GM21381 (cell line): ENCODE measurements at regions not wholly inside any gene's neighbourhood (a gene's known extent, or its start where the extent isn't known, plus 50 kb on each side); places are given as distances from the start of the nearest gene placed in this dataset.

ENCODE experiments used
- ATAC-seq: cut with Tn5 transposase; IDR thresholded peaks from one replicate; pipeline ENCODE4 v1.9.1; 2021; ENCODE audit warnings: mild to moderate bottlenecking, moderate library complexity; ENCODE audit not compliant: unreplicated experiment

DNA sequence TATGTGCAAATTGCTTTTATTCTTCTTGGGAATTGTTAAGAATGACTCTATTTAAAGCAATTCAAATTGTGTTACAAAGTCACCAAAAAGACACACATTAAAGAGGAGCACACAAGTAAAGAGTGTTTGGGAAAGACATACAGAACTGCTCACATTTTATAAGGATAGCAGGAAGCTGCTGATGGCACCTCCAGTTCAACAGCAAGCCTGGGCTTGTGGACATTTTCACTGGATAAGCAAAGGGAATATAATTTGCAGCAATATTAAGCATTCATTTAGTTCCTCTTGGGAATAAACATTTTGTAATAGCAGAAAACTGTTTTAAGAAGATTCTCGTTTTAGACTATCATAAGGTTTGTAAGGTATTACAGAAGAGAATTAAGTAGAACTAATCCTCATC lies 1271.9 kb downstream of the ZPLD1 start:
- no peak for ATAC-seq

DNA sequence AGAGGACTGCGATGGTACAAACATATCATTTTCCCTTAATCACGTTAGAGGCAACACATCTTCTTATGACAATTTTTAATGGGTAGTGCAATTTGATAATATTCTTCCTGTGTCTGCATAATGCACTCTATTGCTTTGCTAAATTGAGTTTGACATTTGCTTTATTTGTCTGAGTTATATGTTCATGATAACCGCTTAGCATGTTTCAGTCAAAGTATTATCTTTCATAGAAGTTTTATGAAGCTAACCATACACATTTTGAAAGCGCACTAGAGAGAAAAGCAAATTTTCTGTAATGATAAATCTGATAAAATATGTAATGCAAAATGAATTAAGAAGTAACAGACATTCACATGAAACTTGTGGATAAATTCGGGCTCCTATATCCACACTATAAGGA lies 1276.9 kb downstream of the ZPLD1 start:
- ATAC-seq: no peak

DNA sequence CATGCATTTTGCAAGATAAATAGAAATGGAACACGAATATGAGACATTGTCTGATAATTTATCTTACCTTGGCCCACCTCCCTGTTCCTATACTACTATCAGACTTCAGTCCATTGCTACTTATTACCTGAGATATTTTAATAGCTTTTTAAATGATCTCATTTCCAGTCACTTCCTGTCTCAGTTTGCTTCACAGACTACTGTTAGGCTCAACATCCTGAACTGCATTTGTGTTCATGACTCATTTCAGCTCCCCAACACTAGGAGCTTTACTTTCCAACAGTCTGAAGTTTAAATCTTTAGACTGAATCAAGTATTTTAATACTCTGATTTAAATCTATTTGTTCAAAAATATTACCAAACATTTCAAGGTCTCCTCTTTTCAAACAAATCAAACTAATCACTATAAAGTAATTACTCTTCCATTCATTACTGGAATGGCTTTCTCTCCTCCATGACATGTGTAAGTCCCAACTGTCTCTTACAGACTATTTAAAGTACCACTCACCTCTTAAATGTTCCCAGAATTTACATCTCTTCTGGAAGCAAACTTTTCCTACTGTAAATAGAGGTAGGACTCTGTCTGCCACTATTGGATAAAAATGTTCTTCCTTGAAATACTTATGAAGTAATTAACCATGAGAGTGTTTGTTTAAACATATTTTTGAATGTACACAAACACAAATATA lies 1277.6 kb downstream of the ZPLD1 start:
- ATAC-seq: no peak

DNA sequence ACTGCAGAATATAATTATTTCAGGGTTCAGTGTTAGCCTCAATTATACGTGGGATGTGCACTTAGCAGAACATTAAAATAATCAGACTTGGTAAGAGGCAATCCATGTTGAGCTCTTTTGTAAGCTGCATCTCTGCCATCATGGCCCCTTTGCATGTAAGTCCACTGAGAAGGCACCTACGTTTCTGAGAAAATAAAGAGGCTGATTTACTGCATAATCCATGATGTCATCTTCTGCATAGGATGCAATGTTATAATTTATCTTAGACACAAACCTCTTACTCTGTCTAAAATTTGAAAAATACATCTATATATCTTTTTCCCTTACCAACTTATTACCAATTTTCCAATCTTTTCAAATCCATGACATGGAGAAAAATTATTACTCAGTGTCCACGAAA lies 1294.7 kb downstream of the ZPLD1 start:
- no peak for ATAC-seq

DNA sequence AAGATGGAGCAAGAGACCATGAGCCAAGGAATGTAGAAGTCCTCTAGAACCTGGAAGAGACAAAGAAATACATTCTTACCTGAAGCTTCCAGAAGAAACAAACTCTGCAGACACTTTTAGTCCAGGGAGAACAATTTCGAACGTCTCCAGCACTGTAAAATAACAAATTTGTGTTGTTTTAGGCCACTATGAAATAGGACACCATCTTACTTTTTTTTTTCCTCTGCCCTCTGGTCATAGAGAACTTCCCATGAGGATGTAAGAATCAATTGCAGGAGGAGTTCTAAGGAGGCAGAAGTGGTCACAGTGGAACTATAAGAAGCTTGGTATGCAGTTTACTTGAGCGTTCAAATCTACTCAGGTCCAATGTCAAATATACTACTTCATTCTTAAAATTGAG lies 1295.9 kb downstream of the ZPLD1 start:
- no peak for ATAC-seq

DNA sequence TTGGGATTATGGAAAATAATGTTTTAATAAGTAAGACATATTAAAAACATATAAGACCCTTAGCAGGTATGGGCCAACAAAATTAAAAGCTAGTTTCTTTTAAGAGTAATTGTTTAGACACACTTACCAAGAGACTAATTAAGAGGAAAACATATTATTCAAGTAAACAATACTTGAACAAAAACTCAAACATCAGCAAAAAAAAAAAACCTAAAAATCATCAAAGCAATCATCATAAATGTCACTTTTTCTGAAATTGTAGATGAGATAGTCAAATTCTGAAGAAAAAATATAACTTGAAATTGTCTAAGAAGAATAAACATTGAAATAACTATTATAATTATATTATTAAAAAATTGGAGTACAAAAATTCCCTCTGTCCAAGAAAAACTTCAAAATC lies 1318.2 kb downstream of the ZPLD1 start:
- no peak for ATAC-seq

DNA sequence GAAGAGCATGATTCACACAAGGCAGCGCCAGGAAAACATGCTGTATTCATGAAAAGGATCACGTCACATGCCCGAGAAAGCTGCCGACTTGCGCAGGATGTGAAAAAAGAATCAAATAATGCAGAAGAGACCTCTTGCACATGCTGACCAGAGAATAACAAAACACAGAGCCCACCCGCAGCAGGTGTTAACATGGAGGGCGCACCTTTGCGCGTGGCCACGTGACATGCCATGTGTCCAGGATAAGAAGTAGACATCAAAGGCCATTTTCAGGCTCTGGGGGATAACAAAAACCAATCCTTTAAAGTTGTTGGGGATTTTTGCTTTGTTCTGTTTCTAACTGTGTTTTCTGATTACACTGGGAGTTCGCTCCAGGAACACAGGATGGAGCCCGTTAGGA lies 1332.8 kb downstream of the ZPLD1 start:
- ATAC-seq: no peak

DNA sequence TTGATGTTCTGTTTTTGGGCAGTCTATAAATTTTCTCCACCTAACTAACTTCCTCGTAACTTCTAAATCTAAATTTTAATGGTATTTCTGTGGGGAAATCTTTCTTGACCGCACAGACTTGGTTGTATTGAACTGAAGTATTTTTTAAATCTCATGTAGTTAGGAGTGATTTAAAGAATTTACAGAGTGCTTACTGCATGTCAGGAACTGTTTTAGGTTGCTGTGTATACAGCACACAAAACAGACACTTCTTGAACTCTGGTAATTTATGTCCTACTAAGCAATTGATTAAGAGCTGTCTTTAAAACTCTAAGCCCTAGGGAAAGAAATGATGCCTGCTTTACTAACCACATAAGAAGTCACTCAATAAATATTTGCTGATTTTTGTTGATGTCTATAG lies 1350.2 kb downstream of the ZPLD1 start:
- ATAC-seq: no peak

DNA sequence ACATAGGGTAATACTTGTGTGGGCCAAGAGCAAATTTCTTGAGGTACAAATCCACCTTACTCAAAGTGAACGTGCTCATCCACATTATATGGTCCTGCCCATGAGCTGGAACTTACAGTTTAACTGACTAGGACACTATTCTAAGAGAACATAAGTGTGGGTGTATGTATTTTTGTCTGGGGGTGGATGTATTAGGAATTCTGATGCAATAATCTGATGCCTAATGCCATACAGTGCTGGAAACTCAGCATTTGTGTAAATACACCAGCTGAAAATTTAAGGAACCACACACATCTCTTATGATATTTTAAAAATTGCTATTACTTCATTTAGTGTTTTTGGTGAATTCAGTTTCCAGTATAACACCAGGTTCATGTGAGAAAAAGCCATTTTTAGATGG lies 1350.7 kb downstream of the ZPLD1 start:
- ATAC-seq: no peak

DNA sequence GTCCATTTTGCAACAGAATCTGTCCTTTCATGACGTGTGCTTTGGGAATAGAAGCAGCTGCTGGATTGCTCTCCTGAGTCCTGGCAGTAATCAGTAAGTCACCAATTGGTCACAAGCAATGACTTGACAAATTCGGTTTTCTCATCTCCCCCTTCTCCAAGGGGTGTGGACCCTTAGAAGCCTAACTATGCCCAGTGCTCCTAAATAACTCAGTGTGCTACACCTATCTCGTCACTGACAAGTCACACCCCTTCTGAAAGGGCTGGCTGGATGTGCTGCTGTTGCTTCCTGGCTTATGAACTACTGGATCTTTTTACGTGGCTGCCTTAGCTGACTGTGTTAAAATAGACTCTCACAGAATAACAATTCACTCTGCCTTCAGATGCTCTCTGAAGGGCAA lies 1351.5 kb downstream of the ZPLD1 start:
- no peak for ATAC-seq

DNA sequence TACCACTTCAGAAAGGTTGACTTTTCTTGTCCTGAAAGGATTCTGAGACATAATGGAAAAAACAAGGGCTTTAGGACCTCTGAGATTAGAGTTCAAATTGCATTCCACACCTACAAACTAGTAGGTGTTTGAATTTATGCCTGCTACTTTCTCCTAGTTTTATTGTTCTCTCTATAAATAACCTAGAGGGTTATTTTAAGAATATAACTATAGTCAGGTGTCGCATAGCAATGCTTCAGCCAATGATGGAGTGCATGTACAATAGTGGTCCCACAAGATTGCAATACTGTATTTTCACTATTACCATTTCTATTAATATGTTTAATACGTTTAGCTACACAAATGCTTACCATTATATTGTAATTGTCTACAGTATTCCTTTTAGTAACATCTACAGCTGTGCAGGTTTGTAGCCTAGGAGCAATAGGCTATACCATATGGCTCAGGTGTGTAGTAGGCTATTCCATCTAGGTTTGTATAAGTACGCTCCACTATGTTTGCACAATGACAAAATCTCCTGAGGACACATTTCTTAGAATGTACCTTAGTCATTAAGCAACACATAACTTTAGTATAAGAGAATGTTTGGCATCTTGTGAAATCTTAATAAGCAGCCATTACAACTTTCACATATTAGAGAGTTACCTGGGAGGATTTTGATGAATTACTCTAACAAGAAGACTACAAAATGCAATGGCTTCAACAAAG lies 1352.5 kb downstream of the ZPLD1 start:
- no peak for ATAC-seq

DNA sequence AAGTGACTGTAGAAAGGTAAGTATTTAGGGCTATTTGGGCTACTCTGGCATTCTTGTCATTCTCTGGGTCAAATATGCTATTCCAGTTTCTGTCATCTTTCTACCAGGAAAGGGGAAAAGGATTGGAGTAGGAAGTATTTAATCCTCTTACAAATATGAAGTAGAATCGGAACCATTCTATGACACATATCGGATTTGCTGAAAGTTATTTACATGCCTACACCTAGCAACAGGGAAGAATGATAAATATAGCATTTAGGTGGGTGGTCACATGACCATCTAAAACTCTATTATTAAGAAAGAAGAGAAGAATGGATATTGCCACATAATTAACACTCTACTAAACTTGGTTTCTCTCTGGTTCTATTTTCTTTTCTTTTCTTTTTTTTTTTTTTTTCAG lies 1353.1 kb downstream of the ZPLD1 start:
- no peak for ATAC-seq

DNA sequence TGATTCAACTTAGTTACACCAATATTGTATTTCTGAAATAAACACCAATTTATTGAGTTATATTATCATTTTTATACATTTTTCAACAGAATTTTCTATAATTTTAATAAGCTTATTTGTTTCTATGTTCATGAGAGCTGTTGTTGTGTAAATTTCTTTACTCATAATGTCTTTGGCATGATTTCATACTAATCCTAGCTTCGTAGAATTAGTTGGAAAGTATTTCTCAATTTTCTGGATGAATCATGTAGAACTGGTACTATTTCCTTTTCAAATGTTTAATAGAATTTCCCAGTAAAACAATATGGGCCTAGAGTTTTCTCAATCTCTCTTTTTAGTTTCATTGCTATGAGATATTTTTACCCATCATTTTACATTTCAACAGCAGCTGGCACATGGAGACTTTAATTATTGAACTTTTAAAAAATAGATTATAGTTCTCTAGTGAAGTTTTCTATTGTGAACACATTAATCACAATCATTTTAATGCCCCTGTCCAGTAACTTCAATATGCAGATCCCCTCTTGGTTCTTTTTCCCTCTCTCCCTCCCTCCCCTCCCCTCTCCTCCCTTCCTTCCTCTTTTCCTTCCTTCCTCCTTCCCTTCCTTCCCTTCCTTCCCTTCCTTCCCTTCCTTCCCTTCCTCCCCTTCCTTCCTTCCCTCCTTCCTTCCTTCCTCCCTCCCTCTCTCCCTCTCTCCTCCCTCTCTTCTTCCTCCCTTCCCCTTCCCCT lies 1357.1 kb downstream of the ZPLD1 start:
- ATAC-seq: no peak

DNA sequence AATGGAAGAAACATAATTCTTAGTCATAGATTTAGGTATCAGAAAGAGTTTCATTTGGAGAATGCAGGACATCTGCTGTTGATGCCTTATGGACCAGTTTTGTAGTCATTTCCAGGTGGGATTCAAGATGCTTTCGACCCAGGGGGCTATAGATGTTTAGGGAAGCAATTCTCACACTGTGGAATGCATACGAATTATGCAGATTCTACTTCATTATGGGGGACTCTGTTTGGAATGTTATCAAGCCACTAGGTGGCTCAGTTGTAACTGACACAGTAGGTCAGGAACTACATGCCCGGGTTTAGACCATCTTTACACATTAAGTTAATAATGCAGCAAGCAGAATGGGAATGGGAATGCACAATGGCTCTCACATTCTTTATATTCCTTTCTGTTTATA lies 1359.8 kb downstream of the ZPLD1 start:
- ATAC-seq: no peak

DNA sequence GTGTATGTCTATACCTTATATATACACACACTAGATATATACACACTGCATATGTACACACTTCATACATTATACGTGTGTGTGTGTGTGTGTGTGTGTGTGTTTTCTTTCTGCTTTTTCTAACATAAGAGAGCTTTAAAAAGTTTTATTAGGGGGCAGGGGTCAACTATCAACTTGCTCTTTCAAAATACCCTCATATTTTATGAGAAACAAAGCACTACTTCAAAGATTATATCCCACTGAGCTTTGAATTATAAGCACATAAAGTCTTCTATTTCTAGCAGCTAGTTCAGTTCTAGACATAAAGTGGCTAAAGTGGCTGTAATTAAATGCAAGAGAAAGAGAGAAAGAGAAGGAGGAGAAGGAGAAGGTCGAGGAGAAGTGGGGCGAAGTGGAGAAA lies 1361.3 kb downstream of the ZPLD1 start:
- no peak for ATAC-seq

DNA sequence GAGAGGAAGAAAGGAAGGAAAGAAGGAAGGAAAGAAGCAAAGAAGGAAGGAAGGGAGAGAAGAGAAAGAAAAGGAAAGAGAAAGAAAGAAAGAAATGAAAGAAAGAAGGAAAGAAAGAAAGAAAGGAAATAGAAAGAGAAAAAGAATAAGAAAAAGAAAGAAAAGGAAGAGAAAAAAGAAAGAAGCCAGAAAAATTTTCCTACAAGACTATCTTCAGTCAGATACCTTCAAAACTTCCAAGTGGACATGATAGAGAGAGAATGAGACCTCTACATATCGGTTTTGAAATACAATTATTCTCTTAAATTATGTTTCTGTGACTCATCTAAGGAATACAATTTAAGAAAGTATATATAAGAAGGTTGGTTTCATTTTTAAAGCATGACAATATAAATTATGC lies 1369.0 kb downstream of the ZPLD1 start:
- no peak for ATAC-seq

DNA sequence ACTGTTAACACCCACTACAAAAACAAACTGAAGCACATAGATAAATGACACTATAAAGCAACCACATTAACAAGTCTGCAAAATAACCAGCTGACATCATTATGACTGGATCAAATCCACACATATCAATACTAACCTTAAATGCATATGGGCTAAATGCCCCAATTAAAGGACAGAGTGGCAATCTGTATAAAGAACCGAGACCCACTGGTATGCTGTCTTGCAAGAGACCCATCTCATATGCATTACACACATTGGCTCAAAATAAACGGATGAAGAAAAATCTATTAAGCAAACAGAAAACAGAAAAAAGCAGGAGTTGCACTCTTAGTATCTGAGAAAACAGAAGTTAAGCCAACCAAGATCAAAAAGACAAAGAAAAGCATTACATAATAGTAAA lies 1375.4 kb downstream of the ZPLD1 start:
- ATAC-seq: no peak

DNA sequence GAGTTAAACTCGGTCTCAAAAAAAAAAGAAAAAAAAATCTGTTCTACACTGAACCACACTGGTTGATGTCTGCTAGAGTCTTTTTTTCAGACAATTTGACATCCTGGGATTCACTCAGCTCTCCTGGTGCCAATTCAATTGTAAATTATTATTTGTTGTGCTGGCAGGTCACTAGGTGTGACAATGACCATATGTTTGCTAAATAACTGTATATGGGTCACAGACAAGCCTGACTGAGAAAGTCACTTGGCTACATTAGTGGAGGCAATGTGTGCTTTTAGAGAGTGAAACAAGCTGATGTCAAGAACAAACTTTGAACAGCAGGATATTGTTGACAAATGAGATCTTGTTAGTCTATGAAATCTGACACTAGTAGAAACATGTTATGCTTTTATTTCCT lies 1379.1 kb downstream of the ZPLD1 start:
- no peak for ATAC-seq

DNA sequence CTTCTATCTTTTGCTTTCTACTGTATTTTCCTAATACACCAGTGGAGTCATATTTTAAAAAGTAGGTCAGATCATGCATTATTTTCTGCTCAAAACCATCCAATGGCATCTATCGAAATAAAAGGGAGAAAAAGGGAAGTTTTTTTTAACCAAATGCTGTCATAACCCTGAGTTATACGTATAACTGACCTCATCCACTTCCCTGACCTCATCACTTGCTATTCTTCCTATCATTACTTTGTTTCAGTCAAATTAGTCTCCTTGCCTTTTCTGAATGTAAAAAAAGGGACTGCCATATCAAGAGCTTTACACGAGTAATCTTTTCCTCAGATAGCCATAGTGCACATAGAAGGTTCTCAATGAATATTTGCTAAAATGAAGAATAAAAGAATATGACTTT lies 1383.6 kb downstream of the ZPLD1 start:
- no peak for ATAC-seq

DNA sequence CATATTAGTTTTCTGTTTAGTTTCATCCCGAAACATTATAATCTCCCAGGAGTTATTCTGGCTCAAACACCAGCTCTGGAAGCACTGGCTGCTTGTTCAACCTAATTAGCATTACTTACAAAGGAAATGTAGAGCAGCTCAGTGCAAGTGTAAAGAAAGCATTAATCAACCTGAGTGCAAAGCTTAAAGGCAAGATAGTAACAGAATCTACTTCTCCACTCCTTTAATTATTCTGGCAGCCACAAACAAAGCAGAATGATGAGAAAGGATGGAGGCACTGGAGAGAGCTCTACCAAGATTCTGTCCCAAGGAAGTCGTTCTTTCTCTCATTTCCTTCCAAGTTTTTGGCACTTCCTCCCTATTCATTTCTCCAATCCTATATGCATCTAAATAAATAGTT lies 1384.0 kb downstream of the ZPLD1 start:
- ATAC-seq: no peak

DNA sequence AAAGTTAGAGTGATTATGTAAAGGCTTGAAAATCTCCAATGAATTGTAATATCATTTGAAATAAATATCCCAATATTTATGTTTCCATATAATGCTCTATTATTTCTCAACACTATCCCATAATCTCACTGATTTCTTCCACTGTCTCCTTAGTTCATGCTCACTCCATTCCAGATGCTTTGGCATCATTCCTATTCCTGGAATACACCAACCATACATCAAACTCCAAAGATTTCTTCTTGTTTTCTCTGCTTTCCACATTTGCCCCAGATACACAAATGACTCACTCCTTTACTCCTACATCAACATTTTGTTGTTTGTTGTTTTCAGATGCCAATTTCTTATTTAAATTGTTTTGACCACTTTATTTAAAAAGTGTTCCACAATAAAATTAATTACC lies 1390.8 kb downstream of the ZPLD1 start:
- no peak for ATAC-seq

DNA sequence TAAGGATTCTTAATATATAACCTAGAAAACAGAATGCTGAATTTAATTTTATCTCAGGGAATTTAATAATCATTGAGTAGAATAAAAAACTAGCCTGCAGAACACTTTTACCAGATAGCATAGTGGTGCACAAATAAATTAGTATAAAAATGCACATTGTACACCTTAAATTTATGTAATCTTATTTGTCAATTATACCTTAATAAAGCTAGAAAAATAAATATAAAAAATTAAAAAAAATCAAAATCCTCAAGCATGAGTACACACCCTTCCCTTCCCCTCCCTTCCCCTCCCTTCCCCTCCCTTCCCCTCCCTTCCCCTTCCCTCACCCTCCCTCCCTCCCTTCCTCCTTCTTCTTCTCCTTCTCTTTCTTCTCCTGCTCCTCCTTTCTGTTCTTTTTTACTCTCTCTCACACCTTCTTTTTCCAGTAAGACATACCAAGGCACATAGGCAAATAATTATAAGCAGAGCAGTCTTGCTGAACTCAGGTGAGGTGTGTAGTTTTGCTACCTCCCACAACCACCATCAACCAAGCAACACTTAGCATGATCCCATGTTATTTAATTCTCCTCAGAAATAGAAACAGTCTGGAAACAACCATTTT lies 1395.0 kb downstream of the ZPLD1 start:
- ATAC-seq: no peak
